Muscle of leg (tissue), 3 donors: ENCODE measurements at regions not wholly inside any gene's neighbourhood (a gene's known extent, or its start where the extent isn't known, plus 50 kb on each side); places are given as distances from the start of the nearest gene placed in this dataset.
"Not testable (repeated sequence)": the region's sequence is repeated elsewhere in the genome, so short reads cannot be mapped to it uniquely, and the experiment has no call there.

ENCODE experiments used
- DNase-seq: peaks from one replicate; pipeline ENCODE4 v3.0.0; 2013
- H3K27ac ChIP-seq: one replicate; pipeline ENCODE4 v1.5.1; 2013; ENCODE audit warnings: mild to moderate bottlenecking, low read length, control low read depth
- H3K27me3 ChIP-seq: one replicate; pipeline ENCODE4 v1.6.1; 2013; ENCODE audit warnings: low read length; ENCODE audit not compliant: control insufficient read depth, insufficient read depth
- H3K36me3 ChIP-seq: one replicate; pipeline ENCODE4 v1.6.1; 2013; ENCODE audit warnings: low read length; ENCODE audit not compliant: control insufficient read depth, insufficient read depth
- H3K4me1 ChIP-seq: one replicate; pipeline ENCODE4 v1.6.1; 2013; ENCODE audit warnings: low read length; ENCODE audit not compliant: control insufficient read depth, insufficient read depth
- H3K4me3 ChIP-seq: one replicate; pipeline ENCODE4 v1.5.1; 2013; ENCODE audit warnings: low read length, control low read depth
- H3K9me3 ChIP-seq: replicated peaks from 2 replicates; pipeline ENCODE4 v1.6.1; 2013; ENCODE audit warnings: low read depth, low read length; ENCODE audit not compliant: control insufficient read depth
- WGBS: methylation state at CpG from one replicate; pipeline ENCODE4 v1.1.5; 2013; ENCODE audit warnings: missing lambda C conversion rate; ENCODE audit not compliant: insufficient coverage; 5-methylcytosine and 5-hydroxymethylcytosine counted together

GRCh38 chr1:47491341-47491753, 53.5 kb downstream of the FOXD2 start:
- peak; percentile 25 for DNase-seq
- no peak overlapping the region for H3K4me3 ChIP-seq
- H3K27ac ChIP-seq: no peak overlapping the region
- no peaks in the 10 kb centered on the region for H3K4me1 ChIP-seq
- peaks cover 12% of the 10 kb centered on the region for H3K27me3 ChIP-seq
- WGBS: 46% methylated on average over 6 of the region's 7 CpGs
- H3K9me3 ChIP-seq: no peaks in the 10 kb centered on the region
- no peaks in the 10 kb centered on the region for H3K36me3 ChIP-seq

- DNase-seq: no peak
- peaks cover 6% of the 10 kb centered on the region for H3K27me3 ChIP-seq
Observed at GRCh38 chr1:47495176-47495713, 57.4 kb downstream of the FOXD2 start.

DNA sequence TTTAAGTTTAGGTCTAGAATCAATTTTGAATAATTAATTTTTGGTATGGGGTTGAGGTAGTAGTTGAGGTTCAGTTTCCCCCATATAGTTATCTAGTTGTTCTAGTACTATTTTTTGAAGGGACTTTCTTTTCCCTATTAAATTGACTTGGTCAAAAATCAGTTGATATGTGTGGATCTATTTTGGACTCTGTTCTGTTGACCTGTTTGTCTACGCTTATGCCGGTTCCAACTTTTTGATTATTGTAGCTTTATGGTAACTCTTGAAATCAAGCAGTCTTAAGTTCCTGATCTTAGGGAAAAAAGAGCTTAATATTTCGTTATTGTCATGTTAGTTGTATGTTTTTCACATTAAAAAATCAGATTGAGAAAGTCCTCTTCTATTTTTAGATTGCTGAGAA, 60.7 kb downstream of the FOXD2 start:
- no peak for DNase-seq
- H3K4me1 ChIP-seq: no peaks in the 10 kb centered on the region
- H3K27me3 ChIP-seq: peaks cover 17% of the 10 kb centered on the region
- H3K4me3 ChIP-seq: no peak overlapping the region
- H3K9me3 ChIP-seq: no peaks in the 10 kb centered on the region
- no peaks in the 10 kb centered on the region for H3K36me3 ChIP-seq
- H3K27ac ChIP-seq: no peak overlapping the region
- no CpG with 5 or more reads among the region's 3 CpGs for WGBS

More at GRCh38 chr1:47495176-47495713, 57.4 kb downstream of the FOXD2 start:
- H3K9me3 ChIP-seq: no peaks in the 10 kb centered on the region
- no peak overlapping the region for H3K4me3 ChIP-seq
- H3K4me1 ChIP-seq: no peaks in the 10 kb centered on the region
- 34% methylated on average over 5 of the region's 8 CpGs for WGBS
- H3K27ac ChIP-seq: no peak overlapping the region
- no peaks in the 10 kb centered on the region for H3K36me3 ChIP-seq

- Histone ChIP-seq H3K4me1 (no peaks in the 10 kb centered on the region), H3K4me3 (no peak overlapping the region), H3K9me3 (no peaks in the 10 kb centered on the region), H3K27ac (no peak overlapping the region), H3K27me3 (peaks cover 23% of the 10 kb centered on the region), H3K36me3 (no peaks in the 10 kb centered on the region)
- DNase-seq: no peak
- no CpG with 5 or more reads among the region's 5 CpGs for WGBS
Observed at GRCh38 chr1:47501069-47501468, 63.2 kb downstream of the FOXD2 start.

DNA sequence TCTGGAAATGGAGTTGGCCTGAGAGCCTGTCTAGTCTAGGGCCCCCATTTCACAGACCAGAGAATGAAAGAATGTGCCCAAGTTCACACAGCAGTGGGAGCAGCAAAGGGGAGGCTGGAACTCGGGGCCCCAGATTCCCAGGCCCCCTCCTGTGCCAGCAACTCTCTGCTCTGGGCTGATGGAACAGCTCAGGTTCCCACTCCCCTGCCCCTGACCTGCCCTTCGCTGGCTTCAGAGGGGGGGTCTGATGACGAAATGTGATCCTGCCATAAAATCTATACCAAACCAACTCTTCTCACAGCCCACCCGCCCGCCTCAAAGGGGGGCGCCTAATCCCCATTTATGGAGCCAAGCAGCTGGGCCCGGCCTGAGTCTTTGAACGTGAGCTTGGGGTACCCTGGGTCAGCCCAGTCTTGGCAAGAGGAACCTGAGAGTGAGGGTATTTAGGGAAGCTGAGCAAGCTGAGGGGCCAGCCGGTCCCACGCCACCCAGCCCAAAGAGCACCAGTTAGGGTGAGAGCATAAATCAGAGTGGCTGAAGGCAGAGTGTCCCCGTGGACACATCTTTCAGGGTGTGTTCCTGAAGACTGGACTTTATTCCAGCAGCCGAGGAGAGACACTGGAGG, 65.0 kb downstream of the FOXD2 start:
- H3K36me3 ChIP-seq: no peaks in the 10 kb centered on the region
- H3K27ac ChIP-seq: no peak overlapping the region
- peaks cover 33% of the 10 kb centered on the region for H3K27me3 ChIP-seq
- WGBS: 32% methylated on average over 10 of the region's 12 CpGs
- H3K9me3 ChIP-seq: no peaks in the 10 kb centered on the region
- peaks cover 3% of the 10 kb centered on the region for H3K4me1 ChIP-seq
- DNase-seq: no peak
- H3K4me3 ChIP-seq: no peak overlapping the region

DNA sequence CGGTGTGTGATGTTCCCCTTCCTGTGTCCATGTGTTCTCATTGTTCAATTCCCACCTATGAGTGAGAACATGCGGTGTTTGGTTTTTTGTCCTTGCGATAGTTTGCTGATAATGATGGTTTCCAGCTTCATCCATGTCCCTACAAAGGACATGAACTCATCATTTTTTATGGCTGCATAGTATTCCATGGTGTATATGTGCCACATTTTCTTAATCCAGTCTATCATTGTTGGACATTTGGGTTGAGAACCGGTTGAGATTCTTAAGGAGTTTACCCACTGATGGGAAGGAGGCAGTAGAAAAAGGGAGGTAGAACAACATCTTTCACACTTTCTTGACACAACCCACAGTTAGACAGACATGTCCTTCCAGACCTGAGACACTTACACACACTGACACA, 67.0 kb downstream of the FOXD2 start:
- H3K36me3 ChIP-seq, H3K9me3 ChIP-seq, H3K4me3 ChIP-seq, H3K27ac ChIP-seq, H3K4me1 ChIP-seq, DNase-seq: not testable (repeated sequence)
- H3K27me3 ChIP-seq: peaks cover 50% of the 10 kb centered on the region
- no CpG with 5 or more reads among the region's 4 CpGs for WGBS

DNA sequence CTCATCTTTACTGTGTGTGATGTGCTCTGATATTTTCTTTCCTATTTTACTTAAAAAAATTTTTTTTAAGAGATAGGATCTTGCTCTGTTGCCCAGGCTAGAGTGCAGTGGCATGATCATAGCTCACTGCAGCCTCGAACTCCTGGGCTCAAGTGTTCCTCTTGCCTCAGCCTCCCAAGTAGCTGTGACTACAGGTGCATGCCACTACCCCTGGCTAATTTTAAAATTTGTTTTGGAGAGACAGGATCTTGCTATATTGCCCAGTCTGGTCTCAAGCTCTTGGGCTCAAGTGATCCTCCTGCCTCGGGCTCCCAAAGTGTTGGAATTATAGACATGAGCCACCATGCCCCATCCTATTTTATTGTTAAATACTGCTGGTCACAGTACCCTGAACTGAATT, 67.4 kb downstream of the FOXD2 start:
- Histone ChIP-seq H3K27ac (no peak overlapping the region), H3K36me3 (no peaks in the 10 kb centered on the region), H3K4me1 (peaks cover 8% of the 10 kb centered on the region), H3K27me3 (peaks cover 54% of the 10 kb centered on the region), H3K9me3 (no peaks in the 10 kb centered on the region), H3K4me3 (no peak overlapping the region)
- WGBS: 71% methylated on average over 1 of the region's 2 CpGs
- no peak for DNase-seq

- no peak for DNase-seq
- no peaks in the 10 kb centered on the region for H3K9me3 ChIP-seq
- no peak overlapping the region for H3K27ac ChIP-seq
- H3K36me3 ChIP-seq: no peaks in the 10 kb centered on the region
- peaks cover 58% of the 10 kb centered on the region for H3K27me3 ChIP-seq
- H3K4me3 ChIP-seq: no peak overlapping the region
- 100% methylated on average over 1 of the region's 2 CpGs for WGBS
- H3K4me1 ChIP-seq: peaks cover 8% of the 10 kb centered on the region
Observed at GRCh38 chr1:47506053-47506452, 68.2 kb downstream of the FOXD2 start.

DNA sequence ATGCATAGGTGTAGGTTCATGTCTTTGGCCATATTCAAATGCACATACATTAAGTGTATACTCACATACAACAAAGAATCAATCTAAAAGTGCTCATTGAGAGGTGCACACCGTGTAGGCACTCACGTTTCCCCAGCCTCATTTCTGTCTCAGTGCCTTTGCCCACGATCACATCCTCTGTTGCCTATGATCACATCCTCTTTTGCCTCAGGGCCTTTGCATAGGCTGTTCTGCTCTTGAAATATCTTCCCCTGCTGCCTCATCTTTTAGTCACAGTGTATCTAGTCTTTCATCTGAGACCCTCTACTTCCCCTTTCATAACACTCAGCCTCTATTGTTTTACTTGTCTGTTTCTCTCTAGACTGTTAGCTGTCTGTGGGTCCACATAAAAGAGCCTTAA, 69.3 kb downstream of the FOXD2 start:
- H3K9me3 ChIP-seq: no peaks in the 10 kb centered on the region
- 85% methylated on average over 3 of the region's 3 CpGs for WGBS
- no peak overlapping the region for H3K27ac ChIP-seq
- no peaks in the 10 kb centered on the region for H3K36me3 ChIP-seq
- no peak for DNase-seq
- H3K27me3 ChIP-seq: peaks cover 63% of the 10 kb centered on the region
- H3K4me1 ChIP-seq: peaks cover 8% of the 10 kb centered on the region
- H3K4me3 ChIP-seq: no peak overlapping the region

DNA sequence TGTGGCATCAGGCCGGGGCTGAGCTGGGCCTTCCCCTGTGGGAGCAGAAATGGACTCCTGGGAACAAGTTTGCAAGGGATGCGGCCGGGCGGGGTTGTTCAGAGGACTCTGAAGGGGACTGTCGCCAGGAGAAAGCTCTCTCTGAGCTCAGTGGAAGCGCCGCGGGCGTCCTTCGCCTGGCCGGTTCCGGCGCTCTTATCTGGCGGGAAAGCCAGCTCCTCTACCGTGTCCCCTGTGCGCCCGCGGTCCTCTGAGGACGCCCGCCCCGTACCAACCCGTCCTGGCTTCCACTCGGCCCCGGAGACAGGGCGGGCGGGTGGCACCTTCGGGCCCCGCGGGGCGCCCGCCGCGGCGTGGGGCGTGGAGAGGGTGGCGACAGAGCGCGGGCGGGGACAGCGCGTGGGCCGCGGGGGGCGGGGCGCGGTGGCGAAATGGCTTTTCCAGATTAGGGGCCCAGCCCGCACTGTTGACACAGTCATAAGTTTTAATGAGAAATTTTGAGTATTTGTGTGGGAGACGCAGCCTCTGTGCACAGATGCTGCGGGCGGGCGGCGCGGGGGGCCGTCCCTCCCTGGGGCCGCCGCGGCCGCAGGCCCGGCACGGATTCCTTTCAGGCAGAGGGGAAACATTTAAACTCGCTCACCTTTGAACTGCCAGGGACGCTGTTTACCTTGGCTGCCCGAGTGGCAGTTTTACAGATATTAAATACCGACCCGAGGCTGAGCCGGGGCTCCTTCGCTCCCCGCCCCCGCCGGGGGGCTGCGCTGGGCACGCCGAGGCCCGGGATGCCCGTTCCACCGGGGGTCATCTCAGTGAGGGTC, 70.2 kb downstream of the FOXD2 start:
- H3K27ac ChIP-seq: no peak overlapping the region
- peaks cover 8% of the 10 kb centered on the region for H3K4me1 ChIP-seq
- peak; percentile 37 for DNase-seq
- H3K4me3 ChIP-seq: peak overlapping the region; percentile 37
- peaks cover 59% of the 10 kb centered on the region for H3K27me3 ChIP-seq
- no peaks in the 10 kb centered on the region for H3K36me3 ChIP-seq
- H3K9me3 ChIP-seq: no peaks in the 10 kb centered on the region
- WGBS: 1% methylated on average over 67 of the region's 77 CpGs
